ENCODE measurements at regions not wholly inside any gene's neighbourhood (a gene's known extent, or its start where the extent isn't known, plus 50 kb on each side); places are given as distances from the start of the nearest gene placed in this dataset.

DNA sequence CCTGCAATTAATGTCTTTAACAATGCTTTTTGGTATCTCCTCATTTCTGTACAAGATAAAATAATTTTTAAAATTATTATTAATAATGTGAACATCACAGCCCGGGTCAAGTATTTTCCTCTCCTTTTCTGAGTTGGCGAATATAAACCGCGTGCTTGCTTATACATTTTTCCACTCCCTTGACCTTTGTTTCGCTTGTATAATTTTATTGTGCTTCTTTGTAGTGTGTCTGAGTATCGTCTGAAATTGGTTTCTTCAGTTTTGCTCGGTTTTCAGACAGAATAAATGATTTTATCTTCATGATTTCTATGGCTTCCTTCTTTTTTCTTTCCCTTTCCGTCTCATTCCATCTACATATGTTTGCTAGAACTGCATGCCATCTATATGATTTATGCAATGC, 448.5 kb downstream of the MAT2B start:
- no peak for TF ChIP-seq POLR2A (IDR thresholded peaks at IDR 0.05)
- no peak for TF ChIP-seq CTCF (IDR thresholded peaks at IDR 0.05)
